Spleen (tissue), 7 donors: ENCODE measurements at regions not wholly inside any gene's neighbourhood (a gene's known extent, or its start where the extent isn't known, plus 50 kb on each side); places are given as distances from the start of the nearest gene placed in this dataset.

ENCODE experiments used
- POLR2AphosphoS5 ChIP-seq, 3 donors: sonication (generic); formaldehyde crosslinking; IDR thresholded peaks; one replicate each; pipeline ENCODE4 v1.5.1; 2017; ENCODE audit warnings: antibody characterized with exemption in 3 of 3
- TF ChIP-seq, protein P1 (sequence below), 11 experiments: fragments of 200-600 bp in 7 of 11; fragments of 450-650 bp in 4 of 11; sonication (generic) in 4 of 11; IDR thresholded peaks in 8 of 11; conservative IDR thresholded peaks in 3 of 11; 1 replicate in 7 of 11; 2 replicates in 4 of 11; pipeline versions ENCODE4 v1.4.0 to v1.8.0; 2016 to 2021; ENCODE audit warnings: antibody characterized with exemption in 11 of 11, inconsistent platforms in 4 of 11, mild to moderate bottlenecking in 1 of 11
- donor health status: DM: no; HTN: no; CAD: no; lungs with moderate emphysema.
- donor health status: DM: no; HTN: no; CAD: no.
- donor health status: DM: no; HTN: no; CAD: no.

DNA sequence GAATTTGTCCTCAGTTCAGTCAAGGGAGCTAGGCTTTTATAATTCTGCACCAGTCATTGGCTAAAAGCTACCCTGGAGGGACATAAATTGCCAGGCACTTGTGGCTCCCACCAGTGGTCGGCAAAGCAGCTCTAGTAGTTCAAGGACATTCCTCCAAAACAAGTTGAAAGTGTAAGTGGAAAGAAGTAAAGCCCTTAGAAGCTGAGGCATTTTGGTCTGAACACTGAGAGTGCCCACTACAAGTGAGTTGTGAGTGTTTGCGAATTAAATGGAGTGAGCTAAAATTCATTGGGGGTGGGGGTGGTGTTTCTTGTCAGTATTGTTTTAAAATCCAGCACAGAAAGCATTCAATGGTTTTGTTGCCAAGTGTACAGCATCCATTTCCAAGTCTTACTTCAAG, 879.9 kb upstream of the CDH2 start:
- TF ChIP-seq POLR2AphosphoS5 (IDR thresholded peaks at IDR 0.05): no peak
- TF ChIP-seq, protein P1, sequence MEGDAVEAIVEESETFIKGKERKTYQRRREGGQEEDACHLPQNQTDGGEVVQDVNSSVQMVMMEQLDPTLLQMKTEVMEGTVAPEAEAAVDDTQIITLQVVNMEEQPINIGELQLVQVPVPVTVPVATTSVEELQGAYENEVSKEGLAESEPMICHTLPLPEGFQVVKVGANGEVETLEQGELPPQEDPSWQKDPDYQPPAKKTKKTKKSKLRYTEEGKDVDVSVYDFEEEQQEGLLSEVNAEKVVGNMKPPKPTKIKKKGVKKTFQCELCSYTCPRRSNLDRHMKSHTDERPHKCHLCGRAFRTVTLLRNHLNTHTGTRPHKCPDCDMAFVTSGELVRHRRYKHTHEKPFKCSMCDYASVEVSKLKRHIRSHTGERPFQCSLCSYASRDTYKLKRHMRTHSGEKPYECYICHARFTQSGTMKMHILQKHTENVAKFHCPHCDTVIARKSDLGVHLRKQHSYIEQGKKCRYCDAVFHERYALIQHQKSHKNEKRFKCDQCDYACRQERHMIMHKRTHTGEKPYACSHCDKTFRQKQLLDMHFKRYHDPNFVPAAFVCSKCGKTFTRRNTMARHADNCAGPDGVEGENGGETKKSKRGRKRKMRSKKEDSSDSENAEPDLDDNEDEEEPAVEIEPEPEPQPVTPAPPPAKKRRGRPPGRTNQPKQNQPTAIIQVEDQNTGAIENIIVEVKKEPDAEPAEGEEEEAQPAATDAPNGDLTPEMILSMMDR (IDR thresholded peaks at IDR 0.05 in 8 of 11, conservative IDR thresholded peaks at IDR 0.05 in 3 of 11): no peak
